Osteoblast (primary cell): ENCODE measurements at regions not wholly inside any gene's neighbourhood (a gene's known extent, or its start where the extent isn't known, plus 50 kb on each side); places are given as distances from the start of the nearest gene placed in this dataset.
A peak's percentile ranks its signal among the peaks of the same experiment; 100 is the strongest.

Source experiments
- DNase-seq: peaks from one replicate; pipeline ENCODE4 v3.0.0; 2011; ENCODE audit warnings: low spot score, mixed read lengths; ENCODE audit not compliant: insufficient read length; ENCODE audit errors: missing footprints
- H2AFZ ChIP-seq: 2 replicates; pipeline ENCODE4 v1.6.0; 2011; ENCODE audit warnings: mild to moderate bottlenecking, low read length
- H3K27ac ChIP-seq: 2 replicates; pipeline ENCODE4 v1.5.1; 2011; ENCODE audit warnings: mild to moderate bottlenecking, low read depth, low read length, moderate library complexity
- H3K27me3 ChIP-seq: 2 replicates; pipeline ENCODE4 v1.6.0; 2012; ENCODE audit warnings: mild to moderate bottlenecking, control low read depth, inconsistent platforms, low read length, moderate library complexity; ENCODE audit not compliant: insufficient read depth
- H3K36me3 ChIP-seq: 2 replicates; pipeline ENCODE4 v1.5.1; 2011; ENCODE audit warnings: mild to moderate bottlenecking, low read length, control low read depth, moderate library complexity; ENCODE audit not compliant: insufficient read depth
- H3K4me1 ChIP-seq: 2 replicates; pipeline ENCODE4 v1.5.1; 2011; ENCODE audit warnings: mild to moderate bottlenecking, low read length, control low read depth, moderate library complexity; ENCODE audit not compliant: insufficient read depth
- H3K4me2 ChIP-seq: 2 replicates; pipeline ENCODE4 v1.6.0; 2011; ENCODE audit warnings: mild to moderate bottlenecking, low read length; ENCODE audit not compliant: insufficient read depth
- H3K4me3 ChIP-seq: fragments of 200-600 bp; sonication (generic); 3 replicates; pipeline ENCODE4 v1.5.1; 2012; ENCODE audit warnings: mild to moderate bottlenecking, low read length, inconsistent platforms; ENCODE audit not compliant: insufficient read depth
- H3K79me2 ChIP-seq: 2 replicates; pipeline ENCODE4 v1.6.0; 2012; ENCODE audit warnings: mild to moderate bottlenecking, low read length, control low read depth, inconsistent platforms; ENCODE audit not compliant: insufficient read depth
- H3K9me3 ChIP-seq: 2 replicates; pipeline ENCODE4 v1.5.1; 2011; ENCODE audit warnings: low read depth, low read length, control low read depth
- H4K20me1 ChIP-seq: 2 replicates; pipeline ENCODE4 v1.6.0; 2012; ENCODE audit warnings: mild to moderate bottlenecking, low read length, control low read depth; ENCODE audit not compliant: insufficient read depth
- TF ChIP-seq, protein P1 (sequence below): IDR thresholded peaks from 2 replicates; pipeline ENCODE4 v1.5.1; 2011; ENCODE audit warnings: mild to moderate bottlenecking, low read depth, low read length, moderate library complexity; ENCODE audit errors: extremely low read depth

- no peak overlapping the region for H3K4me3 ChIP-seq
- peak; percentile 83 for DNase-seq
- no peaks in the 10 kb centered on the region for H3K79me2 ChIP-seq
- no peak overlapping the region for H3K4me2 ChIP-seq
- no peak overlapping the region for H2AFZ ChIP-seq
- H3K36me3 ChIP-seq = no peaks in the 10 kb centered on the region
- H3K9me3 ChIP-seq = no peaks in the 10 kb centered on the region
- H3K27me3 ChIP-seq = peaks cover 24% of the 10 kb centered on the region
- TF ChIP-seq, protein P1, sequence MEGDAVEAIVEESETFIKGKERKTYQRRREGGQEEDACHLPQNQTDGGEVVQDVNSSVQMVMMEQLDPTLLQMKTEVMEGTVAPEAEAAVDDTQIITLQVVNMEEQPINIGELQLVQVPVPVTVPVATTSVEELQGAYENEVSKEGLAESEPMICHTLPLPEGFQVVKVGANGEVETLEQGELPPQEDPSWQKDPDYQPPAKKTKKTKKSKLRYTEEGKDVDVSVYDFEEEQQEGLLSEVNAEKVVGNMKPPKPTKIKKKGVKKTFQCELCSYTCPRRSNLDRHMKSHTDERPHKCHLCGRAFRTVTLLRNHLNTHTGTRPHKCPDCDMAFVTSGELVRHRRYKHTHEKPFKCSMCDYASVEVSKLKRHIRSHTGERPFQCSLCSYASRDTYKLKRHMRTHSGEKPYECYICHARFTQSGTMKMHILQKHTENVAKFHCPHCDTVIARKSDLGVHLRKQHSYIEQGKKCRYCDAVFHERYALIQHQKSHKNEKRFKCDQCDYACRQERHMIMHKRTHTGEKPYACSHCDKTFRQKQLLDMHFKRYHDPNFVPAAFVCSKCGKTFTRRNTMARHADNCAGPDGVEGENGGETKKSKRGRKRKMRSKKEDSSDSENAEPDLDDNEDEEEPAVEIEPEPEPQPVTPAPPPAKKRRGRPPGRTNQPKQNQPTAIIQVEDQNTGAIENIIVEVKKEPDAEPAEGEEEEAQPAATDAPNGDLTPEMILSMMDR = no peak
- no peak overlapping the region for H3K27ac ChIP-seq
- H4K20me1 ChIP-seq = no peaks in the 10 kb centered on the region
- H3K4me1 ChIP-seq = peaks cover 4% of the 10 kb centered on the region
Measured at GRCh38 chr11:71336176-71336995, 84.0 kb upstream of the SHANK2 start.

- DNase-seq = peak; percentile 30
- Histone ChIP-seq H3K4me3 (no peak overlapping the region), H3K4me2 (no peak overlapping the region), H4K20me1 (no peaks in the 10 kb centered on the region), H3K9me3 (no peaks in the 10 kb centered on the region), H3K4me1 (peaks cover 4% of the 10 kb centered on the region), H3K27me3 (peaks cover 22% of the 10 kb centered on the region), H2AFZ (no peak overlapping the region), H3K27ac (no peak overlapping the region), H3K36me3 (no peaks in the 10 kb centered on the region), H3K79me2 (no peaks in the 10 kb centered on the region)
- TF ChIP-seq, protein P1 = no peak
Measured at GRCh38 chr11:71335371-71335770, 83.0 kb upstream of the SHANK2 start.

- TF ChIP-seq, protein P1 = no peak
- peak; percentile 30 for DNase-seq
- no peaks in the 10 kb centered on the region for H3K4me1 ChIP-seq
Measured at GRCh38 chr11:71334191-71334590, 81.8 kb upstream of the SHANK2 start.

GRCh38 chr11:71333473-71333872, 81.1 kb upstream of the SHANK2 start:
- no peak overlapping the region for H2AFZ ChIP-seq
- no peak overlapping the region for H3K27ac ChIP-seq
- TF ChIP-seq, protein P1 = no peak
- H3K4me3 ChIP-seq = no peak overlapping the region
- H4K20me1 ChIP-seq = no peaks in the 10 kb centered on the region
- no peaks in the 10 kb centered on the region for H3K9me3 ChIP-seq
- no peaks in the 10 kb centered on the region for H3K79me2 ChIP-seq
- H3K27me3 ChIP-seq = peaks cover 22% of the 10 kb centered on the region
- no peak overlapping the region for H3K4me2 ChIP-seq
- no peaks in the 10 kb centered on the region for H3K36me3 ChIP-seq
- H3K4me1 ChIP-seq = no peaks in the 10 kb centered on the region
- peak; percentile 22 for DNase-seq

More at GRCh38 chr11:71334191-71334590, 81.8 kb upstream of the SHANK2 start:
- no peaks in the 10 kb centered on the region for H3K36me3 ChIP-seq
- no peak overlapping the region for H3K4me3 ChIP-seq
- H3K4me2 ChIP-seq = no peak overlapping the region
- no peak overlapping the region for H2AFZ ChIP-seq
- H3K9me3 ChIP-seq = no peaks in the 10 kb centered on the region
- no peak overlapping the region for H3K27ac ChIP-seq
- no peaks in the 10 kb centered on the region for H3K79me2 ChIP-seq
- no peaks in the 10 kb centered on the region for H4K20me1 ChIP-seq
- H3K27me3 ChIP-seq = peaks cover 22% of the 10 kb centered on the region
